GM23338 (cell line): ENCODE measurements at regions not wholly inside any gene's neighbourhood (a gene's known extent, or its start where the extent isn't known, plus 50 kb on each side); places are given as distances from the start of the nearest gene placed in this dataset.
A peak's percentile ranks its signal among the peaks of the same experiment; 100 is the strongest.

Experiments used
- ATAC-seq: fragments of 200-7000 bp; cut with Tn5 transposase; 3 replicates; pipeline ENCODE4 v1.9.1; 2020
- DNase-seq: peaks from one replicate; pipeline ENCODE4 v3.0.0-alpha.2; 2015; ENCODE audit warnings: low spot score
- H2AFZ ChIP-seq: fragments of 200-600 bp; sonication (generic); 2 replicates; pipeline ENCODE4 v1.8.0; 2016; ENCODE audit warnings: antibody characterized with exemption, mild to moderate bottlenecking, moderate library complexity
- H3F3A ChIP-seq: fragments of 200-600 bp; sonication (generic); replicated peaks from 2 replicates; pipeline ENCODE4 v1.8.0; 2017; ENCODE audit warnings: antibody characterized with exemption, mixed run types, low read depth
- H3K27ac ChIP-seq: fragments of 200-600 bp; sonication (generic); 2 replicates; pipeline ENCODE4 v1.6.1; 2016; ENCODE audit warnings: low read depth
- H3K27me3 ChIP-seq: fragments of 200-600 bp; sonication (generic); 2 replicates; pipeline ENCODE4 v1.8.0; 2016; ENCODE audit warnings: mild to moderate bottlenecking, mixed run types, moderate library complexity; ENCODE audit not compliant: insufficient read depth
- H3K36me3 ChIP-seq: fragments of 200-600 bp; sonication (generic); 2 replicates; pipeline ENCODE4 v1.8.0; 2016; ENCODE audit warnings: mild to moderate bottlenecking; ENCODE audit not compliant: insufficient read depth
- H3K4me1 ChIP-seq: fragments of 200-600 bp; sonication (generic); 2 replicates; pipeline ENCODE4 v1.8.0; 2016; ENCODE audit warnings: mild to moderate bottlenecking, moderate library complexity; ENCODE audit not compliant: insufficient read depth
- H3K4me2 ChIP-seq: fragments of 200-600 bp; sonication (generic); 2 replicates; pipeline ENCODE4 v1.7.1; 2017; ENCODE audit warnings: mixed run types
- H3K4me3 ChIP-seq: fragments of 200-600 bp; sonication (generic); 2 replicates; pipeline ENCODE4 v1.6.1; 2016; ENCODE audit warnings: mixed run types
- H3K79me2 ChIP-seq: fragments of 200-600 bp; sonication (generic); replicated peaks from 2 replicates; pipeline ENCODE4 v1.8.0; 2017; ENCODE audit warnings: mild to moderate bottlenecking; ENCODE audit not compliant: insufficient read depth
- H3K9me2 ChIP-seq: fragments of 200-600 bp; sonication (generic); 2 replicates; pipeline ENCODE4 v1.8.0; 2017; ENCODE audit not compliant: insufficient read depth
- H4K20me1 ChIP-seq: fragments of 200-600 bp; sonication (generic); replicated peaks from 2 replicates; pipeline ENCODE4 v1.8.0; 2017; ENCODE audit warnings: mild to moderate bottlenecking; ENCODE audit not compliant: insufficient read depth
- H3K27ac Mint-ChIP-seq: 2 replicates; pipeline ENCODE4 v1.8.0; 2020; ENCODE audit warnings: inconsistent platforms, mild to moderate bottlenecking, moderate library complexity, mixed read lengths
- H3K27me3 Mint-ChIP-seq: 3 replicates; pipeline ENCODE4 v1.8.0; 2022; ENCODE audit warnings: low read depth, mild to moderate bottlenecking, moderate library complexity, mixed read lengths, inconsistent platforms; ENCODE audit not compliant: insufficient read depth, poor library complexity
- H3K36me3 Mint-ChIP-seq: 3 replicates; pipeline ENCODE4 v1.8.0; 2021; ENCODE audit warnings: low read depth, mild to moderate bottlenecking, inconsistent platforms, moderate library complexity, mixed read lengths
- H3K4me1 Mint-ChIP-seq: 3 replicates; pipeline ENCODE4 v1.8.0; 2020; ENCODE audit warnings: mild to moderate bottlenecking, inconsistent platforms, mixed read lengths
- H3K4me3 Mint-ChIP-seq: 3 replicates; pipeline ENCODE4 v1.8.0; 2021; ENCODE audit warnings: moderate library complexity, mild to moderate bottlenecking, inconsistent platforms, mixed read lengths
- H3K9me3 Mint-ChIP-seq: 3 replicates; pipeline ENCODE4 v1.8.0; 2020; ENCODE audit warnings: moderate library complexity, mild to moderate bottlenecking, inconsistent platforms, mixed read lengths
- CREB1 ChIP-seq: fragments of 250-450 bp; sonication (Bioruptor Pico); IDR thresholded peaks from 2 replicates; pipeline ENCODE4 v1.5.0; 2020; ENCODE audit warnings: low read depth, mild to moderate bottlenecking, moderate library complexity
- CTCF ChIP-seq, 2 experiments: fragments of 200-600 bp in 1 of 2; sonication (generic) in 1 of 2; conservative IDR thresholded peaks; 2 replicates each; pipeline versions ENCODE4 v1.5.1 to v1.6.1; 2016 to 2017; ENCODE audit warnings: antibody characterized with exemption in 2 of 2, low read depth in 2 of 2, mild to moderate bottlenecking in 2 of 2, moderate library complexity in 1 of 2
- ETS1 ChIP-seq: IDR thresholded peaks from 2 replicates; pipeline ENCODE4 v1.6.1; 2016; ENCODE audit warnings: antibody characterized with exemption
- EZH2phosphoT487 ChIP-seq: fragments of 200-600 bp; sonication (generic); IDR thresholded peaks from one replicate; pipeline ENCODE4 v1.8.1; 2018; ENCODE audit warnings: antibody characterized with exemption; ENCODE audit not compliant: unreplicated experiment
- POLR2AphosphoS5 ChIP-seq: IDR thresholded peaks from 2 replicates; pipeline ENCODE4 v1.6.1; 2016; ENCODE audit warnings: antibody characterized with exemption, low read depth
- REST ChIP-seq: IDR thresholded peaks from one replicate; pipeline ENCODE4 v1.6.1; 2018; ENCODE audit warnings: antibody characterized with exemption; ENCODE audit not compliant: unreplicated experiment
- STAT1 ChIP-seq: IDR thresholded peaks from one replicate; pipeline ENCODE4 v1.6.1; 2016; ENCODE audit warnings: antibody characterized with exemption; ENCODE audit not compliant: unreplicated experiment
- ZNF331 ChIP-seq: fragments of 250-450 bp; sonication (Bioruptor Pico); IDR thresholded peaks from 2 replicates; pipeline ENCODE4 v1.5.0; 2020; ENCODE audit warnings: low read depth, mild to moderate bottlenecking, moderate library complexity

GRCh38 chr18:44035554-44035953 is 645.1 kb upstream of the SETBP1 start (continued):
- no peak for TF ChIP-seq CTCF (conservative IDR thresholded peaks at IDR 0.05; ENCODE audit: low read depth in 2 of 2)
- no peak for TF ChIP-seq CREB1
- TF ChIP-seq ETS1 = no peak
- no peak for TF ChIP-seq STAT1
- TF ChIP-seq POLR2AphosphoS5 = no peak
- TF ChIP-seq REST = no peak
- no peak for TF ChIP-seq EZH2phosphoT487

- Histone ChIP-seq H3K9me2 (no peaks in the 10 kb centered on the region), H3K4me1 (peaks cover 17% of the 10 kb centered on the region), H3K27ac (no peak overlapping the region), H4K20me1 (no peaks in the 10 kb centered on the region), H3K4me3 (no peak overlapping the region), H2AFZ (no peak overlapping the region), H3F3A (no peaks in the 10 kb centered on the region), H3K4me2 (no peak overlapping the region), H3K27me3 (no peaks in the 10 kb centered on the region), H3K36me3 (no peaks in the 10 kb centered on the region), H3K79me2 (no peaks in the 10 kb centered on the region)
- Mint-ChIP-seq H3K27ac (no peak overlapping the region), H3K4me3 (no peak overlapping the region), H3K4me1 (peaks cover 8% of the 10 kb centered on the region), H3K36me3 (no peaks in the 10 kb centered on the region), H3K9me3 (no peaks in the 10 kb centered on the region), H3K27me3 (no peaks in the 10 kb centered on the region)
- ATAC-seq (peak; percentile 63), DNase-seq (no peak)
- TF ChIP-seq POLR2AphosphoS5 (no peak), ZNF331 (CRISPR knock-in tag) (no peak), ETS1 (no peak)
Measured at GRCh38 chr18:44036501-44036900, 644.2 kb upstream of the SETBP1 start.
